Kidney (tissue), 13 donors: ENCODE measurements at regions not wholly inside any gene's neighbourhood (a gene's known extent, or its start where the extent isn't known, plus 50 kb on each side); places are given as distances from the start of the nearest gene placed in this dataset.
A peak's percentile ranks its signal among the peaks of the same experiment; 100 is the strongest.
"Not testable (repeated sequence)": the region's sequence is repeated elsewhere in the genome, so short reads cannot be mapped to it uniquely, and the experiment has no call there.

Source experiments
- DNase-seq, 5 donors: peaks; one replicate each; pipeline ENCODE4 v3.0.0-alpha.2; 2013 to 2020
- FAIRE-seq: peaks from 2 replicates; lab custom pipeline; 2012; peaks lifted over from hg19 to GRCh38; lab: Jason Lieb, UNC
- H3K27ac ChIP-seq, 2 donors: one replicate each; pipeline ENCODE4 v1.7.0; 2013; ENCODE audit warnings: low read depth in 2 of 2, low read length in 2 of 2, inconsistent platforms in 1 of 2
- H3K27me3 ChIP-seq: one replicate; pipeline ENCODE4 v1.7.1; 2013; ENCODE audit warnings: low read length, inconsistent platforms; ENCODE audit not compliant: control insufficient read depth, insufficient read depth
- H3K36me3 ChIP-seq, 3 donors: one replicate each; pipeline versions ENCODE4 v1.7.0 to v1.7.1; 2013; ENCODE audit warnings: low read length in 3 of 3, control low read depth in 1 of 3, inconsistent platforms in 1 of 3; ENCODE audit not compliant: insufficient read depth in 3 of 3, control insufficient read depth in 2 of 3
- H3K4me1 ChIP-seq, 3 donors: one replicate each; pipeline versions ENCODE4 v1.7.0 to v1.7.1; 2013; ENCODE audit warnings: low read length in 3 of 3, inconsistent platforms in 1 of 3, low read depth in 1 of 3; ENCODE audit not compliant: control insufficient read depth in 2 of 3, insufficient read depth in 2 of 3
- H3K4me3 ChIP-seq, 3 donors: one replicate each; pipeline versions ENCODE4 v1.7.0 to v1.8.1; 2013; ENCODE audit warnings: low read length in 3 of 3, control low read depth in 1 of 3, inconsistent platforms in 1 of 3
- H3K9ac ChIP-seq, 3 donors: one replicate each; pipeline versions ENCODE4 v1.7.0 to v1.7.1; 2013; ENCODE audit warnings: low read length in 3 of 3, control low read depth in 1 of 3, inconsistent platforms in 1 of 3
- H3K9me3 ChIP-seq, 3 donors: one replicate each; pipeline versions ENCODE4 v1.7.0 to v1.7.1; 2013; ENCODE audit warnings: low read length in 3 of 3, control low read depth in 1 of 3, inconsistent platforms in 1 of 3; ENCODE audit not compliant: control insufficient read depth in 2 of 3, insufficient read depth in 1 of 3
- CTCF ChIP-seq: IDR thresholded peaks from 3 replicates; pipeline ENCODE4 v1.5.1; 2012; ENCODE audit warnings: mild to moderate bottlenecking, moderate library complexity, borderline replicate concordance; ENCODE audit not compliant: insufficient read depth; ENCODE audit errors: extremely low read depth
- intact Hi-C: fragments of 100-400 bp; cut with DNase I; formaldehyde crosslinking; loops from one replicate; pipeline ENCODE4 v1.11.1; 2022
- donor health status: control.
- donor health status: control.
- donor health status: control.
- donor health status: control.
- donor health status: control.
- donor health status: DM: yes; HTN: yes; CAD: no.
- donor health status: Normal renal cell carcinoma (clear cell type).

GRCh38 chr1:125118147-125118993 is 3933.6 kb downstream of the SRGAP2C start:
- Histone ChIP-seq H3K9me3 (no peaks in the 10 kb centered on the region), H3K36me3 (no peaks in the 10 kb centered on the region), H3K27ac (no peak overlapping the region), H3K27me3 (no peaks in the 10 kb centered on the region), H3K9ac (no peak overlapping the region), H3K4me1 (no peaks in the 10 kb centered on the region), H3K4me3 (no peak overlapping the region)
- FAIRE-seq = no peak
- intact Hi-C loops = no loop called here
- no peak for TF ChIP-seq CTCF
- DNase-seq = peak in 1 of 5 donors; percentile 55

- intact Hi-C loops = no loop called here
- no peaks in the 10 kb centered on the region for H3K27me3 ChIP-seq
- H3K27ac ChIP-seq = no peak overlapping the region
- DNase-seq = peak in 1 of 5 donors; percentile 41
- no peaks in the 10 kb centered on the region for H3K4me1 ChIP-seq
- H3K4me3 ChIP-seq = no peak overlapping the region
- no peaks in the 10 kb centered on the region for H3K36me3 ChIP-seq
- FAIRE-seq = no peak
- no peak for TF ChIP-seq CTCF
- no peak overlapping the region for H3K9ac ChIP-seq
- H3K9me3 ChIP-seq = no peaks in the 10 kb centered on the region
These were observed 3934.3 kb downstream of the SRGAP2C start for GRCh38 chr1:125119024-125119441.

GRCh38 chr1:125119566-125120205 is 3934.9 kb downstream of the SRGAP2C start:
- DNase-seq = peak in 2 of 5 donors; percentile 8 to 51
- H3K27me3 ChIP-seq, intact Hi-C loops, FAIRE-seq, H3K36me3 ChIP-seq, H3K9me3 ChIP-seq, H3K9ac ChIP-seq, H3K4me3 ChIP-seq, H3K27ac ChIP-seq, H3K4me1 ChIP-seq: not testable (repeated sequence)

GRCh38 chr1:125122579-125122978 is 3937.8 kb downstream of the SRGAP2C start:
- FAIRE-seq, H3K27me3 ChIP-seq, H3K9me3 ChIP-seq, H3K9ac ChIP-seq, H3K4me3 ChIP-seq, H3K27ac ChIP-seq, H3K36me3 ChIP-seq, intact Hi-C loops, H3K4me1 ChIP-seq, DNase-seq: not testable (repeated sequence)
